MV-4-11 (cell line): ENCODE measurements at regions not wholly inside any gene's neighbourhood (a gene's known extent, or its start where the extent isn't known, plus 50 kb on each side); places are given as distances from the start of the nearest gene placed in this dataset.

Experiments used
- DNase-seq: peaks from one replicate; lab custom pipeline; 2025; lab: John Stamatoyannopoulos, UW

DNA sequence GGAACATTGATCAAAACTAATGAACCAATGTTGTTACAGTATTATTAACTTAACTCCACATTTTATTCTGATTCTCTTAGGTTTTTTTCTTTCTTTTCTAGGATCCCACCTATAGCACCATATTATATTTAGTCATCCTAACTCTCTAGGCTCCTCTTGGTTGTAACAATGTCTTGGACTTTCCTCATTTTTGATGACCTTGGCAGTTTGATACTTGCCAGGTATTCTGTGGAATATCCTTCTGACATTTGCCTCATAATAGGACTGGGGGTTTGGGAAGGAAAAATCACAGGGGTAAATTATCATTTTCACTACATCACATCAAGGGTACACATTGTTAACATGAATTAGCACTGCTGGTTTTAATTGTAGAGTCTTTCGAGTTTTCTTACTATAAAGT, 851.6 kb upstream of the SOX9 start:
- no peak for DNase-seq

- DNase-seq = no peak
Observed at GRCh38 chr17:71273441-71273840, 847.4 kb upstream of the SOX9 start.

DNA sequence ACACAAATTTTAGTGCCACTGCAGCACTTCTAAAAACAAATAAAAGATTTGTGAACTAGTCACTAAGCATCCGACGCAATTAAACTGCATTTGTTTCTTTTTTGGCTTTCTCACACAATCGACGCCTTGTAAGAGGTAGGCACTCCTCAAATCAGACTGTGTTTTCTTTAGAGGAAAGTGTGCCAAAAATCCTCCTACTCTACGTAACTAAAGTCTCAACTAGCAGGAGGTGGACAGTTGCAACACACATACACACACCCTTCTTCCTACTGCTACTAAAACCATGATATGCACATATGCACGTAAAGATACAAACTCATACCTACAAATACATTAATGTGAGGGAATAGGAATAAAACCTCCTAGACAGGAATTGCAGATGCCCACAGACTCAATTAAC, 844.7 kb upstream of the SOX9 start:
- DNase-seq = no peak

DNA sequence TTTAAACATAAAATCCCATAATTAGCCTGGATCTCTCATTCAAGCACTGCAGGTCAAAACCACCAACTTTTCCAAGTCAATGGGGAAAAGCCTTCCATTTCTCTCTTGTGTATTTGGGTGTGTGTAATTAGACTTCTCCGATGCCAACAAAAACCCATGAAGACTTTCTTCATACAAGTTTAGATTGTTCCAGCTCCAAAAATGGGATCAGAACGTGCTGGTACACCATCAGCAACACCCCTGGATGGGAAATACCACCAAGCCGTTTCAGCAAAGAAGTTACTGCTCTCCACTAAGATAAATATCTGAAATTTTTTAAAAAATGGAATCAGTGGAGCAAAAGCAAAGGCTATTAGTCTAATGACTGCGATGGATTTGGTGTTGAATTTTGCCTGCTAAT, 837.3 kb upstream of the SOX9 start:
- DNase-seq = no peak

GRCh38 chr17:71284032-71284755, 836.6 kb upstream of the SOX9 start:
- DNase-seq = no peak

- no peak for DNase-seq
Observed at GRCh38 chr17:71286625-71287024, 834.2 kb upstream of the SOX9 start.

DNA sequence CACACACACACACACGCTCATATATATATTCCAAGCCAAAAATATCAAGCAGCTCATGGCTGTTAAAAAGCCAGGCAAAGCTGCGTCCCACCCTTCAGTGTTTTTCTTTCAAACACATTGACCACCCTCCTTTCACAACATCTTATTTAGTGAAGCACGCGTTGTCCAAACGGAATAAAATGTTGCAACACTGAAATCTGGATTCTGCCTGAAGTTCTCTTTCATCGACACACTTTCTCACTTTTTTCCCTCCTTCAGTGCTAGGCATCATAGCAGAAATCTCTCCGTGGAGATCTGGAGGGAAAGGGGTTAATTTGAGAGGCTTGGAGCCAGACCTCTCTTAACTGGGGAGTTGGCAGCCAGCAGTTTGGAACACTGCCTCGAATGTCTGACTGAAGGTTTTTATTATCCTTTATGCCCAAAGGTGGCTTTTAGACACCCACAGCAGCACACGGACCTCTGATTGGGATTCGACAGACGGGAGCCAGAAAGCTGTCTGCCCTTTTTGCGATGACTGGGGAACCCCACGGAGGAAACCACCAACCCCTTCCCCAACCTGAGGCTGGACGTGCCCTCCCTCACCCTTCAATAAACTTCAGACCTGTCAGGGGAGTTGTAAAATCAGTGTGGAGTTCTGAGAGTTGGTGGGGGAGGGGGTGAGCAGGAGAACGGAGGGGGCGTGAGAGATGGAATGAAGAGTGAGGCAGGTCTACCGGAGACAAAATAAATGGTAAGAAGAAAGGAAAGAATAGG, 833.6 kb upstream of the SOX9 start:
- DNase-seq = no peak

DNA sequence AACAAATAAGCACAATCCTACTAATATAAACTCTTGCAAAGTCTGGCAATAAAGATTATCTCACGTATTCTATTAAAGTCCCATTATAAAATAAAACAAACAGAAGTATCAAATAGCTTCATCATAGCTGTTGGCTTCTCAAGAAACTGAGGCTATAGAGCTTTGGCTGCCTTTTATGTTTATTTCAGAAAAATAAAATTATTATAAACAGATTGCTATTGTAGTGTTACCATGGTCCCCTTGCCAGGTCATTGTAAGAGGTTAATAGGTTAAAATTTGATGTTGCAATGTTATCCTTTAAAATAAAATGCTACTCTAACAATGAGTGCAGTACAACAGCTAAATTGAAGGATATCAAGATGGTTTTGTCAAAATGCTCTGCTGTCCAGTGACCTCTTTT, 828.8 kb upstream of the SOX9 start:
- no peak for DNase-seq

GRCh38 chr17:71296005-71296404, 824.8 kb upstream of the SOX9 start:
- no peak for DNase-seq

DNA sequence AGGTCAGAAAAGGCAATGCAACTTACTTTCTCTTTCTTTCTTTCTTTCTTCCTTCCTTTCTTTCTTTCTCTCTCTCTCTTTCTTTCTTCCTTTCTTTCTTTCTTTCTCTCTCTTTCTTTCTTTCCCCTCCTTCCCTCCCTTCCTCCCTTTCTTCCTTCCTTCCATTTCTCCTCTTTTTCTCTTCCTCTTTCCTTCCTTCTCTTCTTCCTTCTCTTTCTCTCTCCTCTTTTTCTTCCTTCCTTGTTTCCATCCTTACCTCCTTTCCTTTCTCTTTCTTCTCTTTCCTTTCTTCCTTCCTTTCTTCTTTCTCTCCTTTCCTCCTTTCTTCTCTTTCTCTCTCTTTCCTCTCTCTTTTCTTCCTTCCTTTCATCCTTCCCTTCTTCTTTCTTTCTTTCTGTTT, 819.8 kb upstream of the SOX9 start:
- DNase-seq = no peak

- DNase-seq = no peak
Observed at GRCh38 chr17:71302721-71303549, 817.9 kb upstream of the SOX9 start.

DNA sequence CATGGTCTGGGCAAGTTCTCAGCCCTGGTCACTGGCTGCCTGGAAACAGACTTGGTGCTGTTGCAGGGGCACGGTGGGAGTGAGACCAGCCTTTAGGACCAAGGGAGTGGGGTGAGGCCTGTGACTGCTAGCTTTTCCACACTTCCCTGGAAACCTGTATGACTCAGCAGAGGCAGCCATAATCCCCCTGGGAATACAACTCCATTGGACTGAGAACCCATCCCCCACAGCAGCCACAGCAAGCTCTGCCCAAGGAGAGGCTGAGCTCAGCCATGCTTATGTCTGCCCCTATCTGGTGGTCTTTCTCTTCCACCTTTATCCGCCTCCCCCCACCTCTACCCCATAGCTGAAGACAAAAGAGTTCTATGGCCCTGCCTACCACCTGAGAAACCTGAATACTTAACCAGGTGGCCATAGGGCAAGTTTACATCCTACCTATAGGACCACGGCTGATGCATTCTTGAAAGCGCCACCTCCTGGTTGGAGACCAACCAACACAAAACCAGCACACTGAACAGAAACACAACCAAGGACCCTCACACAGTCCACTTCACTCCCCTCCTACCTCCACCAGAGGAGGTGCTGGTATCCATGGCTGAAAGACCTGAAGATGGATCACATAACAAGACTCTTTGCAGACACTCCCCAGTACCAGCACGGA, 816.2 kb upstream of the SOX9 start:
- no peak for DNase-seq

DNA sequence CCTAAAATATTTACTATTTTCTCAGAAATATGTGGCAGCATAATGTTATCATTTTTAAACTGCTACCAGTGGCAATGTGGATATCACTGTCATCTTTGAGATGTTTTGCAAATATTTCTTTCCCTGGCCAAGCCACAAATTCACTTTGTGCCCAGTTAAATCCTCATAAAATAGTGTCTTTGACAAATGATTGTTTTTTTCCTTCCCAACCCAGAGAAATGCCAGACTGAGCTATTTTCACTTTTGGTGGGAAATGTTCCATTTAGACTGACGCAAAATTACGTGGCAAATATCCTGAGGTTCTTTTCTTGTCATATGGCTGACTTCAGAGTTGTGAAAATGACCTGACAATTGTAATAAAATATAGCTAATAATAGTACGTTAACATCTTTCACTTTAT, 807.0 kb upstream of the SOX9 start:
- DNase-seq = no peak

DNA sequence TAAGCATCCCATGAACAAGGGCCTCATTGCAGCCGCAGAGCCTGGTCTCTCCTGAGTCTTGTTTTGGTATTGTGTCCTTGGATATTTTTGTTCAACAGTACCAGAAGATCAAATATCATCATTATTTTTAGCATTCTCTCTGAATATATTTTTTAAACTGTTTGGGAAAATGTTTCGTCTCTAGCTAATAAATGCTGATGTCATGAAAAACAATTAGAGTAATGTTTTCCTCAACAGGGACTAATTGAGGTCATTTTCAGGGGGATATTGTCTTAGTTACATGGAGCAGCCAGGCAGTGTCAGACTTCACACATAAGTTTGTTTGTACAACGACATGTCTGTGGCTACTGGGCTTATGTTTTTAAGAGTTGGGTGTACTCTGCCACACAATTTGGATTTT, 805.3 kb upstream of the SOX9 start:
- no peak for DNase-seq

DNA sequence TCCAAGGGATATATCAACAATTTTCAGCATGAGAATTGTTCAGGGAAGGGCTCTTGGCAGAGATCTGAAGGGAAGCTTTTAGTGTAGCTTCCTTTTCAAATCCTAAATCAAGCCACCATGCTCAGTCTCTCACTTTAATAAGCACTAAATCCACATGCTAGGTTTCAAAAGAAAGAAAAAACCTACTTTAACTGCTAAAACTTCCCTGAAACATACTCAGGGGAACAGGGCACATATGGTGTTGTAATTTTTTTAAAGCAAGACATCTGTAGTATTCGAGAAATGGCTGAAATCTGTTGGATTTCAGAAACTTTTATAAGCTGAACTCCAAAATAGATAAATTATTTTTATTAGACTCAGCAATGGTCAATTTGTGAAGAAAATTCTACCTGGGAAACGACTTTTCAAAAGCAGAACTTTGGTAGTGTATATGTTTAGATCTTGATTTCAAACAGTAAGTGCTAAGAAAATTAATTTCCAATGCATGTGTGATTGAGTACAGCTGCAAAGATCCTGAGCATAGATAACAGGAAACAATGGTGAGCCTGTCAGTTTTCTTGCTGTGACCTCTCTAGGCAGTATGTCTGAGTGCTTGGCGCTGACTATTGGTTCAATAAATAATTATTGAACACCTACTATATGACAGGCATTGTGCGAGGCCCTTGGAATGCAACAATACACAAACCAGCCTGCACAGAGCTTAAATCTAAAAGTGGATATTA, 804.5 kb upstream of the SOX9 start:
- DNase-seq = no peak

- DNase-seq = no peak
Observed at GRCh38 chr17:71320009-71320796, 800.6 kb upstream of the SOX9 start.

DNA sequence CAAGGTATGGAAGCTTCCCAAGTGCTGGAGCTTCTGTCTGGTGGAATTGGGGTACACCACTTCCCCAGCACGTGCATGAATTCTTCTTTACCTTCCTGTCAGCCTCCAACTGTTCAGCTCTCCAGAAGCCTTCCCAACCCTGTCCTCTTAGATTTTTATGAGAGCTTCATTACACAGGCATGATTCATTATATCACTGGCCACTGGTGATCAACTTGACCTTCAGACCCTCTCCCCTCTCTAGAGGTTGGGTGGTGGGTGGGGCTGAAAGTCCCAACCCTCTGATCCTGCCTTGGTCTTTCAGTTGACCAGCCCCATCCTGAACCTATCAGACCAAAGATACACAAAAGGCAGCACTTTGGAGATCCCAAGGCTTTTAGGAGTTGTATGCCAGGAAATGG, 795.7 kb upstream of the SOX9 start:
- DNase-seq = no peak

GRCh38 chr17:71325886-71326285, 794.9 kb upstream of the SOX9 start:
- no peak for DNase-seq

- no peak for DNase-seq
Observed at GRCh38 chr17:71327376-71328059, 793.3 kb upstream of the SOX9 start.
